Erythroblast (primary cell): ENCODE measurements at regions not wholly inside any gene's neighbourhood (a gene's known extent, or its start where the extent isn't known, plus 50 kb on each side); places are given as distances from the start of the nearest gene placed in this dataset.

Experiments
- GATA1 ChIP-seq: IDR thresholded peaks from 2 replicates; pipeline ENCODE4 v1.6.1; 2011; ENCODE audit warnings: low read depth, mild to moderate bottlenecking, control low read depth, low read length, moderate library complexity
- POLR2A ChIP-seq: IDR thresholded peaks from 2 replicates; pipeline ENCODE4 v1.6.1; 2011; ENCODE audit warnings: mild to moderate bottlenecking, low read length

DNA sequence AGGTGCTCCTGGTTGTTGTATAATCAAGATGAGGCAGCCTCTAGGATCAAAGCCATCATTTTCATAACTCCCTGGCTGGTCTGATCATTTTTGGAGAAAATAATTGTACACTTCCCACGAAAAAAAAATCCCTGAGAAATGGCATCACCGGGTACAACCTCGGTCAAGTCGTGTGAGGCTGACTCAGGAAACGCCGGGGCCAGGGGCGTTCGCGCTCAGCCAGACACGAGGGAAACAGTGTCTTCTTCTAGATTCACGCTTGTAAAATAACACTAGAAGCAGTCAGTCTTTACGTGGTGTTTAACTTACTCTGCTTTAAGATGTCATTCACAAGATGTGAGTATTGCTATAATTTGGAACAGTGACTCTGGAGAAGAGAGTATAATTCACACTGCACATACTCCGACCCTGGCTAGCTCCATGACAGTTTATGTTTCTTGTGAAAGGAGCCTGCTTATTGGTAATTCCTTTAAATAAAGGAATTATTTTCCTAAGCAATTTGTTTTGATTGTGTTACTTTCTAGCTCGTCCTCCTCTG, 109.0 kb upstream of the SOX1 start:
- no peak for TF ChIP-seq POLR2A
- no peak for TF ChIP-seq GATA1
